ENCODE measurements at regions not wholly inside any gene's neighbourhood (a gene's known extent, or its start where the extent isn't known, plus 50 kb on each side); places are given as distances from the start of the nearest gene placed in this dataset.

DNA sequence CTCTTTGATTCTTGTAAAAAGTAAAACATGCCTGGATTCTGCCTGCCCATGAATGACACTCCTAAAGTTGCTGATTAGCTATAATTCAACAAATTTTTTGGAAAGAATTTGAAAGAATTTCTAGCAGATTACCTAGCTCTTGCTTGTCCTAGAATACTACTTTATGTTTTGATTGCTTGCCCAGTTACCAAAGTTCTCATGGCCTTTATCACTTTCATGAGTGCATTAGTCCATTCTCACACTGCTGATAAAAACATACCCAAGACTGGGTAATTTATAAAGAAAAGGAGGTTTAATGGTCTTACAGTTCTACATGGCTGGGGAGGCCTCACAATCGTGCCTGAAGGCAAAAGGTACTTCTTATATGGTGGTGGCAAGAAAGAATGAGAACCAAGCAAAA lies 1137.3 kb downstream of the SORCS1 start:
- no peak for TF ChIP-seq SIX5 (IDR thresholded peaks at IDR 0.05; ENCODE audit: low read depth, low read length)
- TF ChIP-seq, protein P1, sequence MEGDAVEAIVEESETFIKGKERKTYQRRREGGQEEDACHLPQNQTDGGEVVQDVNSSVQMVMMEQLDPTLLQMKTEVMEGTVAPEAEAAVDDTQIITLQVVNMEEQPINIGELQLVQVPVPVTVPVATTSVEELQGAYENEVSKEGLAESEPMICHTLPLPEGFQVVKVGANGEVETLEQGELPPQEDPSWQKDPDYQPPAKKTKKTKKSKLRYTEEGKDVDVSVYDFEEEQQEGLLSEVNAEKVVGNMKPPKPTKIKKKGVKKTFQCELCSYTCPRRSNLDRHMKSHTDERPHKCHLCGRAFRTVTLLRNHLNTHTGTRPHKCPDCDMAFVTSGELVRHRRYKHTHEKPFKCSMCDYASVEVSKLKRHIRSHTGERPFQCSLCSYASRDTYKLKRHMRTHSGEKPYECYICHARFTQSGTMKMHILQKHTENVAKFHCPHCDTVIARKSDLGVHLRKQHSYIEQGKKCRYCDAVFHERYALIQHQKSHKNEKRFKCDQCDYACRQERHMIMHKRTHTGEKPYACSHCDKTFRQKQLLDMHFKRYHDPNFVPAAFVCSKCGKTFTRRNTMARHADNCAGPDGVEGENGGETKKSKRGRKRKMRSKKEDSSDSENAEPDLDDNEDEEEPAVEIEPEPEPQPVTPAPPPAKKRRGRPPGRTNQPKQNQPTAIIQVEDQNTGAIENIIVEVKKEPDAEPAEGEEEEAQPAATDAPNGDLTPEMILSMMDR (IDR thresholded peaks at IDR 0.05; ENCODE audit: control extremely low read depth in 1 of 3, insufficient read depth in 1 of 3, low read depth in 1 of 3, low read length in 3 of 3) = no peak
- TF ChIP-seq NRF1 (IDR thresholded peaks at IDR 0.05; ENCODE audit: low read depth, low read length) = no peak
- no peak for TF ChIP-seq BRCA1 (IDR thresholded peaks at IDR 0.05; ENCODE audit: low read depth, low read length)
- TF ChIP-seq EZH2 (IDR thresholded peaks at IDR 0.05; ENCODE audit: low read depth, low read length, severe bottlenecking) = no peak
- TF ChIP-seq JUND (IDR thresholded peaks at IDR 0.05; ENCODE audit: low read length) = no peak
- TF ChIP-seq PHF8 (conservative IDR thresholded peaks at IDR 0.05; ENCODE audit: low read depth, low read length) = no peak
- no peak for TF ChIP-seq POLR2A (IDR thresholded peaks at IDR 0.05; ENCODE audit: control extremely low read depth in 1 of 2, low read depth in 2 of 2, low read length in 2 of 2)
- no peak for TF ChIP-seq TAF1 (IDR thresholded peaks at IDR 0.05; ENCODE audit: low read depth, low read length)
- TF ChIP-seq ZNF274 (IDR thresholded peaks at IDR 0.05; ENCODE audit: borderline replicate concordance, extremely low read depth, low read length) = no peak
- no peak for TF ChIP-seq SP1 (IDR thresholded peaks at IDR 0.05; ENCODE audit: low read depth, low read length)
- no peak for TF ChIP-seq YY1 (IDR thresholded peaks at IDR 0.05; ENCODE audit: low read depth, low read length)
